ENCODE measurements at regions not wholly inside any gene's neighbourhood (a gene's known extent, or its start where the extent isn't known, plus 50 kb on each side); places are given as distances from the start of the nearest gene placed in this dataset.

DNA sequence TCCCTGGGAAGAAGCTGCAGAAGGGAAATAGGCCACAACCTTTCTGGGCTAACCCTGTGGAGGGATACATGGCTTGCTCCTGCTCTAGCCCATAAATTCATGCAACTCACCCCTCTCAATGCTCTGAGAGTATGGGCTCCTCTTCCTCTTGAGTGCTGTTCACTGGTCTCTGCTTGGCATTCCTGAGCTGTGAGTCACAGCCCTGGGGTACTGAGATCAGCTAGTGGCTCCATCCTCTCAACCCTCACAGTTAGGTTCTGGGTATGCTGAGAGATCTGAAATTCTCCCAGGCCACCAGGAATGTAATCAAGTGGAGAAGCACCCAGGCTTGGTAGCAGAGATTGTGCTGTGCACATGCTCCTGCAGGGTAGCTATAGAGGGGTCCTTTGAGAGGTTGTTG lies 60.6 kb upstream of the SPANXN2 start:
- Histone ChIP-seq H3K4me2 (ENCODE audit: insufficient read depth in 1 of 2, low read depth in 2 of 2, low read length in 2 of 2) (no peak overlapping the region), H3K14ac (ENCODE audit: insufficient read length) (no peak overlapping the region), H3K9ac (replicated peaks in 1 of 4; ENCODE audit: extremely low read depth in 1 of 4, low read depth in 3 of 4, low read length in 3 of 4) (no peak overlapping the region), H4K5ac (ENCODE audit: insufficient read length, low read depth, low read length) (no peak overlapping the region), H4K91ac (replicated peaks; ENCODE audit: insufficient read length, low read length) (no peak overlapping the region), H2BK12ac (ENCODE audit: low read depth, low read length) (no peak overlapping the region), H3K27me3 (replicated peaks in 1 of 4; ENCODE audit: control insufficient read depth in 3 of 4, extremely low read depth in 1 of 4, insufficient read depth in 3 of 4, low read length in 3 of 4) (no peaks in the 10 kb centered on the region), H3K4me1 (replicated peaks in 1 of 4; ENCODE audit: control insufficient read depth in 3 of 4, insufficient read depth in 4 of 4, low read length in 3 of 4) (no peaks in the 10 kb centered on the region), H3K9me3 (ENCODE audit: insufficient read depth in 2 of 2, low read depth in 1 of 2, low read length in 1 of 2) (0 out of 4 replicates have a peak, but pooled peaks cover 0 to 3% of the 10 kb centered on the region in 2 experiments), H3K27ac (ENCODE audit: low read depth, low read length) (no peak overlapping the region), H3K4ac (replicated peaks; ENCODE audit: insufficient read length, low read depth, low read length) (no peak overlapping the region), H4K8ac (ENCODE audit: extremely low read depth, insufficient read depth, low read length) (no peak overlapping the region), H3K18ac (ENCODE audit: extremely low read depth, low read length) (no peak overlapping the region), H2AK5ac (ENCODE audit: low read depth, low read length) (no peak overlapping the region), H2BK5ac (ENCODE audit: low read depth, low read length) (no peak overlapping the region), H3K36me3 (ENCODE audit: control insufficient read depth in 2 of 4, insufficient read depth in 4 of 4, low read length in 3 of 4) (no peaks in the 10 kb centered on the region), H4K20me1 (replicated peaks in 1 of 2; ENCODE audit: control insufficient read depth in 1 of 2, insufficient read depth in 2 of 2, low read length in 2 of 2) (no peaks in the 10 kb centered on the region), H3K79me1 (ENCODE audit: low read depth, low read length) (no peaks in the 10 kb centered on the region), H2BK120ac (replicated peaks; ENCODE audit: low read depth, low read length) (no peak overlapping the region), H2BK20ac (ENCODE audit: low read length) (no peak overlapping the region), H3K4me3 (ENCODE audit: extremely low read depth in 1 of 4, insufficient read depth in 2 of 4, low read depth in 3 of 4, low read length in 4 of 4) (no peak overlapping the region), H3K23ac (ENCODE audit: insufficient read length) (no peak overlapping the region), H3K79me2 (ENCODE audit: control insufficient read depth in 1 of 2, insufficient read depth in 2 of 2, low read length in 2 of 2) (no peaks in the 10 kb centered on the region), H3K23me2 (ENCODE audit: low read depth, low read length) (no peaks in the 10 kb centered on the region), H2BK15ac (ENCODE audit: low read length) (no peak overlapping the region), H2AFZ (ENCODE audit: low read length) (no peak overlapping the region), H3K56ac (replicated peaks; ENCODE audit: insufficient read length, low read depth, low read length) (no peak overlapping the region)
- no peak for TF ChIP-seq TBP (IDR thresholded peaks at IDR 0.05; ENCODE audit: low read depth, low read length)
- TF ChIP-seq JUND (IDR thresholded peaks at IDR 0.05; ENCODE audit: low read length) = 0 out of 2 replicates have a peak, but pooled peaks have one; percentile 17
- TF ChIP-seq, protein P1, sequence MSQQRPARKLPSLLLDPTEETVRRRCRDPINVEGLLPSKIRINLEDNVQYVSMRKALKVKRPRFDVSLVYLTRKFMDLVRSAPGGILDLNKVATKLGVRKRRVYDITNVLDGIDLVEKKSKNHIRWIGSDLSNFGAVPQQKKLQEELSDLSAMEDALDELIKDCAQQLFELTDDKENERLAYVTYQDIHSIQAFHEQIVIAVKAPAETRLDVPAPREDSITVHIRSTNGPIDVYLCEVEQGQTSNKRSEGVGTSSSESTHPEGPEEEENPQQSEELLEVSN (IDR thresholded peaks at IDR 0.05) = no peak
- CTCF ChIA-PET (ENCODE audit: partially characterized antibody) = no interaction called here
- no peak for DNase-seq (ENCODE audit: low read depth in 1 of 2, low spot score in 2 of 2)
- no peak for FAIRE-seq
- POLR2A ChIA-PET (ENCODE audit: partially characterized antibody) = no interaction called here
